Endothelial cell (in vitro differentiated cells): ENCODE measurements at regions not wholly inside any gene's neighbourhood (a gene's known extent, or its start where the extent isn't known, plus 50 kb on each side); places are given as distances from the start of the nearest gene placed in this dataset.

Source experiments
- DNase-seq: peaks from one replicate; pipeline ENCODE4 v3.0.0; 2021; ENCODE audit warnings: low spot score
- H3K27ac Mint-ChIP-seq: one replicate; pipeline ENCODE4 v1.8.0; 2021; ENCODE audit warnings: mixed read lengths, inconsistent platforms; ENCODE audit not compliant: unreplicated experiment
- H3K27me3 Mint-ChIP-seq: one replicate; pipeline ENCODE4 v1.8.0; 2021; ENCODE audit warnings: mild to moderate bottlenecking, moderate library complexity, mixed read lengths, inconsistent platforms; ENCODE audit not compliant: unreplicated experiment
- H3K36me3 Mint-ChIP-seq: one replicate; pipeline ENCODE4 v1.8.0; 2021; ENCODE audit warnings: mild to moderate bottlenecking, low read depth, mixed read lengths, inconsistent platforms; ENCODE audit not compliant: unreplicated experiment
- H3K4me1 Mint-ChIP-seq: one replicate; pipeline ENCODE4 v1.8.0; 2021; ENCODE audit warnings: mild to moderate bottlenecking, mixed read lengths, inconsistent platforms; ENCODE audit not compliant: unreplicated experiment
- H3K4me3 Mint-ChIP-seq: one replicate; pipeline ENCODE4 v1.8.0; 2021; ENCODE audit warnings: mild to moderate bottlenecking, mixed read lengths, inconsistent platforms; ENCODE audit not compliant: unreplicated experiment
- H3K9me3 Mint-ChIP-seq: one replicate; pipeline ENCODE4 v1.8.0; 2021; ENCODE audit warnings: mixed read lengths, inconsistent platforms; ENCODE audit not compliant: unreplicated experiment
- CTCF ChIP-seq: fragments of 200-600 bp; sonication (generic); IDR thresholded peaks from one replicate; pipeline ENCODE4 v1.5.0; 2021; ENCODE audit warnings: antibody characterized with exemption; ENCODE audit not compliant: unreplicated experiment

DNA sequence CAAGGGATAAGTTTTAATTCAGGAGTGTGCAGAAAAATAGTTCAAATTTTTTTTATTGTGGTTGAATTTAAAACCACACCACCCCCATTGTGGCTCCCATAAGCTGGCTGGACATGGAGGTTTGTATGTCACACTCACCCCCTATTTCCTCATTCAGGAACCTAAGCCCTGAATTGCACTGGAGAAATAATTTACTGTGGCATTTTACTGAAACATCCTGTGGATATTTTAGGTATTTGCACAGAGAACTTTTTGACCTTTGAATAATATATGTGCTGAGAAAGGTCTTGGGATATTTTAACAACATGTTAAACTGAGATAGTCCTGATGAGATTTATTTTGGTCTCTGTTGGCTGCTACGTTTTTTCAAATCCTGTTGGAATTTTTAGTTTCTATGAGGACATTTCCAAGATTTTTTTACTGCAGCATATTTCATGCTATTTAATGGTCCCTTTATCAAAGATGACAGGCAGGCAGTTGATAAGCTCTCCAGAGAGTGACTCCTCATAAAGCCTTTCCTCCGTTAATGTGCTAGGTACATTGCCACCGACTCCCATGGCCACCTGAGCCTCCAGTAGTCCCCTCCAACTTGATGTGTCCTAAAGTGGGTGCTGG lies 51.2 kb upstream of the PALM2AKAP2 start:
- Mint-ChIP-seq H3K4me3 (no peak overlapping the region), H3K27ac (no peak overlapping the region), H3K27me3 (peaks cover 3% of the 10 kb centered on the region), H3K9me3 (no peaks in the 10 kb centered on the region), H3K4me1 (peaks cover 11% of the 10 kb centered on the region), H3K36me3 (no peaks in the 10 kb centered on the region)
- TF ChIP-seq CTCF = no peak
- no peak for DNase-seq

DNA sequence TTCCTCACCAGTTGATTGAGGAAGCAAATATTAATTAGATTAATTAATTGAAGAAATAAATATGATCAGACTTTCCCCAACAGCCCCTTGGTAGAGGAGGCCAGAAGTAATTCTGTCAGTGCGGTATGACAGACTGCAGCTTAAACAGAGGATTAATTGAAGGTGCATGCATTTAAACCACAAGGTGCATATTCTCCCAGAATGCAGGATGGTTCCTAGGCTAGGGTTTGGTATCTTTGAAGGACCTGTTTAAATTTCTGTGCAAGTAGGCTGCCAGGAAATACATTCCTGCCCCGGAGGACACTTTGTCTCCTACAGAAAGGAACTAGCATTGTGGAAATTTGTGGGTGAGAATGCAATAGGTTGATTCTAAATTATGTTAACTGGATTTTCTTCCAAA lies 50.5 kb upstream of the PALM2AKAP2 start:
- peaks cover 2% of the 10 kb centered on the region for H3K27me3 Mint-ChIP-seq

More for the DNA sequence above, 50.5 kb upstream of the PALM2AKAP2 start:
- Mint-ChIP-seq H3K36me3 (no peaks in the 10 kb centered on the region), H3K4me3 (no peak overlapping the region), H3K9me3 (no peaks in the 10 kb centered on the region), H3K27ac (no peak overlapping the region), H3K4me1 (peaks cover 11% of the 10 kb centered on the region)
- no peak for TF ChIP-seq CTCF
- no peak for DNase-seq
